ENCODE measurements at regions not wholly inside any gene's neighbourhood (a gene's known extent, or its start where the extent isn't known, plus 50 kb on each side); places are given as distances from the start of the nearest gene placed in this dataset.

GRCh38 chr4:56208103-56208502, 179.2 kb downstream of the AASDH start:
- no peak for DNase-seq (ENCODE audit: low read depth in 3 of 3)

- DNase-seq (ENCODE audit: low read depth in 3 of 3): no peak
These were observed 181.0 kb downstream of the AASDH start for GRCh38 chr4:56206258-56206657.

GRCh38 chr4:56200275-56200674, 187.0 kb downstream of the AASDH start:
- no peak for DNase-seq (ENCODE audit: low read depth in 3 of 3)

- DNase-seq (ENCODE audit: low read depth in 3 of 3): no peak
These were observed 189.0 kb downstream of the AASDH start for GRCh38 chr4:56198265-56198664.

- DNase-seq (ENCODE audit: low read depth in 3 of 3): no peak
These were observed 189.9 kb downstream of the AASDH start for GRCh38 chr4:56197387-56197786.

GRCh38 chr4:56195025-56195424, 192.3 kb downstream of the AASDH start:
- no peak for DNase-seq (ENCODE audit: low read depth in 3 of 3)

- DNase-seq (ENCODE audit: low read depth in 3 of 3): no peak
These were observed 195.8 kb downstream of the AASDH start for GRCh38 chr4:56191534-56191933.

GRCh38 chr4:56187688-56188087, 199.6 kb downstream of the AASDH start:
- no peak for DNase-seq (ENCODE audit: low read depth in 3 of 3)

- DNase-seq (ENCODE audit: low read depth in 3 of 3): no peak
These were observed 200.3 kb downstream of the AASDH start for GRCh38 chr4:56186808-56187523.

GRCh38 chr4:56185901-56186300, 201.4 kb downstream of the AASDH start:
- DNase-seq (ENCODE audit: low read depth in 3 of 3): no peak

GRCh38 chr4:56184214-56184613, 203.1 kb downstream of the AASDH start:
- DNase-seq (ENCODE audit: low read depth in 3 of 3): no peak

- DNase-seq (ENCODE audit: low read depth in 3 of 3): no peak
These were observed 203.8 kb downstream of the AASDH start for GRCh38 chr4:56183344-56183959.

GRCh38 chr4:56182356-56182755, 204.9 kb downstream of the AASDH start:
- DNase-seq (ENCODE audit: low read depth in 3 of 3): no peak

GRCh38 chr4:56181140-56181953, 205.9 kb downstream of the AASDH start:
- DNase-seq (ENCODE audit: low read depth in 3 of 3): no peak

GRCh38 chr4:56169061-56169460, 218.2 kb downstream of the AASDH start:
- DNase-seq (ENCODE audit: low read depth in 3 of 3): no peak

- DNase-seq (ENCODE audit: low read depth in 3 of 3): no peak
These were observed 216.2 kb downstream of the CEP135 start for GRCh38 chr4:56164907-56165306.

GRCh38 chr4:56160636-56161035, 211.9 kb downstream of the CEP135 start:
- DNase-seq (ENCODE audit: low read depth in 3 of 3): no peak

- no peak for DNase-seq (ENCODE audit: low read depth in 3 of 3)
These were observed 209.7 kb downstream of the CEP135 start for GRCh38 chr4:56158483-56158882.

GRCh38 chr4:56156141-56156540, 207.4 kb downstream of the CEP135 start:
- no peak for DNase-seq (ENCODE audit: low read depth in 3 of 3)

- DNase-seq (ENCODE audit: low read depth in 3 of 3): no peak
These were observed 206.7 kb downstream of the CEP135 start for GRCh38 chr4:56155432-56155831.

- DNase-seq (ENCODE audit: low read depth in 3 of 3): no peak
These were observed 200.8 kb downstream of the CEP135 start for GRCh38 chr4:56149591-56149990.

- DNase-seq (ENCODE audit: low read depth in 3 of 3): no peak
These were observed 199.7 kb downstream of the CEP135 start for GRCh38 chr4:56148428-56148827.

- no peak for DNase-seq (ENCODE audit: low read depth in 3 of 3)
These were observed 198.6 kb downstream of the CEP135 start for GRCh38 chr4:56147371-56147770.

Data from stimulated activated CD4-positive, alpha-beta T cell treated with anti-CD3 and anti-CD28 coated beads, TNF-alpha, amount 100 ng/mL, for 4 hours (primary cell).